Spleen (tissue), 11 donors: ENCODE measurements at regions not wholly inside any gene's neighbourhood (a gene's known extent, or its start where the extent isn't known, plus 50 kb on each side); places are given as distances from the start of the nearest gene placed in this dataset.

Experiments used
- DNase-seq: peaks from one replicate; pipeline ENCODE4 v3.0.0-alpha.2; 2020
- H3K27ac ChIP-seq, 8 donors: fragments of 200-600 bp; sonication (generic) in 7 of 8; 1 replicate in 4 of 8; 2 replicates in 4 of 8; pipeline versions ENCODE4 v1.5.0 to v1.8.0; 2016 to 2021; ENCODE audit warnings: inconsistent platforms in 4 of 8, mild to moderate bottlenecking in 4 of 8, moderate library complexity in 1 of 8
- H3K27me3 ChIP-seq, 7 donors: fragments of 200-600 bp; sonication (generic) in 6 of 7; replicated peaks in 1 of 7; 1 replicate in 4 of 7; 2 replicates in 3 of 7; pipeline versions ENCODE4 v1.5.0 to v1.8.0; 2016 to 2021; ENCODE audit warnings: inconsistent platforms in 3 of 7, mild to moderate bottlenecking in 1 of 7
- H3K36me3 ChIP-seq, 6 donors: fragments of 200-600 bp; sonication (generic) in 5 of 6; 1 replicate in 4 of 6; 2 replicates in 2 of 6; pipeline versions ENCODE4 v1.5.0 to v1.8.0; 2016 to 2021; ENCODE audit warnings: inconsistent platforms in 2 of 6
- H3K4me1 ChIP-seq, 6 donors: fragments of 200-600 bp; sonication (generic) in 5 of 6; 1 replicate in 3 of 6; 2 replicates in 3 of 6; pipeline versions ENCODE4 v1.5.0 to v1.8.0; 2016 to 2021; ENCODE audit warnings: inconsistent platforms in 3 of 6
- H3K4me3 ChIP-seq, 8 donors: fragments of 200-600 bp; sonication (generic) in 7 of 8; 1 replicate in 4 of 8; 2 replicates in 4 of 8; pipeline versions ENCODE4 v1.5.0 to v1.8.0; 2016 to 2021; ENCODE audit warnings: inconsistent platforms in 4 of 8, mild to moderate bottlenecking in 4 of 8, moderate library complexity in 2 of 8
- H3K9me3 ChIP-seq, 8 donors: fragments of 200-600 bp; sonication (generic) in 7 of 8; 1 replicate in 4 of 8; 2 replicates in 4 of 8; pipeline versions ENCODE4 v1.5.0 to v1.8.0; 2016 to 2021; ENCODE audit warnings: inconsistent platforms in 4 of 8
- CTCF ChIP-seq, 11 experiments: fragments of 200-600 bp in 7 of 11; fragments of 450-650 bp in 4 of 11; sonication (generic) in 4 of 11; IDR thresholded peaks in 8 of 11; conservative IDR thresholded peaks in 3 of 11; 1 replicate in 7 of 11; 2 replicates in 4 of 11; pipeline versions ENCODE4 v1.4.0 to v1.8.0; 2016 to 2021; ENCODE audit warnings: antibody characterized with exemption in 11 of 11, inconsistent platforms in 4 of 11, mild to moderate bottlenecking in 1 of 11
- POLR2A ChIP-seq, 3 donors: fragments of 450-650 bp; IDR thresholded peaks; one replicate each; pipeline ENCODE4 v1.5.1; 2017; ENCODE audit warnings: antibody characterized with exemption in 3 of 3, mild to moderate bottlenecking in 1 of 3
- POLR2AphosphoS5 ChIP-seq, 3 donors: sonication (generic); formaldehyde crosslinking; IDR thresholded peaks; one replicate each; pipeline ENCODE4 v1.5.1; 2017; ENCODE audit warnings: antibody characterized with exemption in 3 of 3
- WGBS, 5 donors: extraction: QIAGEN DNeasy Blood & Tissue Kit in 3 of 5; methylation state at CpG; one replicate each; pipeline versions ENCODE4 v1.1.5 to v1.1.7; 2013 to 2018; 5-methylcytosine and 5-hydroxymethylcytosine counted together
- intact Hi-C: fragments of 100-400 bp; cut with DNase I; formaldehyde crosslinking; loops from one replicate; pipeline ENCODE4 v1.15.0; 2023; ENCODE audit warnings: low total_unique reads
- donor health status: healthy with polysubstance abuse.
- donor health status: DM: no; HTN: no; CAD: no; lungs with moderate emphysema.
- donor health status: DM: no; HTN: no; CAD: no.
- donor health status: Bipolar disorder and iron deficiency.
- donor health status: healthy.
- donor health status: DM: no; HTN: no; CAD: no.
- donor health status: DM: yes; HTN: yes; CAD: no.

GRCh38 chr13:59497621-59498247 lies 666.0 kb downstream of the DIAPH3 start:
- intact Hi-C loops: no loop called here
- peak overlapping the region in 7 of 8 donors; percentile 32 to 72 (median 59) for H3K27ac ChIP-seq
- TF ChIP-seq POLR2A (IDR thresholded peaks at IDR 0.05) (no peak), CTCF (IDR thresholded peaks at IDR 0.05 in 8 of 11, conservative IDR thresholded peaks at IDR 0.05 in 3 of 11) (no peak), POLR2AphosphoS5 (IDR thresholded peaks at IDR 0.05) (no peak)
- peaks cover 0 to 21% (median 7%) of the 10 kb centered on the region in 6 donors for H3K4me1 ChIP-seq
- no peak for DNase-seq
- H3K9me3 ChIP-seq: peaks cover 0 to 3% (median 0%) of the 10 kb centered on the region in 8 donors
- H3K4me3 ChIP-seq: no peak overlapping the region
- no peaks in the 10 kb centered on the region for H3K36me3 ChIP-seq
- 67 to 80% (median 73%) methylated on average over 4 of the region's 4 CpGs for WGBS, 5 donors
- H3K27me3 ChIP-seq: no peaks in the 10 kb centered on the region

DNA sequence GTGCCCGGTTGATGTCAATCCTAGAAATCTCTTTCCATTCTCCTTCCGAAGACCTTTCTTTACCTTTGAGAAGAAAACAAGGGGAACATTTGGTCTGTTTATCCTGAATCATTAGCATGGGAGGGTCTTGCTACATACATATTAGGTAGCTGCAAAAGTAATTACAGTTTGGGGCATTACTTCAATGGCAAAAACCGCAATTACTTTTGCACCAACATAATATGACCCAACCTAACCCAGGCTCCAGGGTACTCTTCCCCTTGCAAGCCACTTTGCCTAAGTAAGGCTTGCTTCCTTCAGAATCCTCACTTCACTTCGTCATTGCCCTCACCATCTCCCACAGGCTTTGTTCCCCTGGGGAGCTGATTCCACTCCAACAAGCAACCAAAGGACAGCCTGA lies 662.7 kb downstream of the DIAPH3 start:
- WGBS, 5 donors: 84 to 93% (median 87%) methylated on average over 4 of the region's 4 CpGs
- H3K4me3 ChIP-seq: no peak overlapping the region
- H3K27ac ChIP-seq: no peak overlapping the region
- peaks cover 0 to 3% (median 0%) of the 10 kb centered on the region in 8 donors for H3K9me3 ChIP-seq
- H3K36me3 ChIP-seq: no peaks in the 10 kb centered on the region
- no peaks in the 10 kb centered on the region for H3K27me3 ChIP-seq
- TF ChIP-seq POLR2AphosphoS5 (IDR thresholded peaks at IDR 0.05) (no peak), POLR2A (IDR thresholded peaks at IDR 0.05) (no peak), CTCF (IDR thresholded peaks at IDR 0.05 in 8 of 11, conservative IDR thresholded peaks at IDR 0.05 in 3 of 11) (no peak)
- no peak for DNase-seq
- intact Hi-C loops: no loop called here
- H3K4me1 ChIP-seq: peaks cover 0 to 4% (median 0%) of the 10 kb centered on the region in 6 donors

DNA sequence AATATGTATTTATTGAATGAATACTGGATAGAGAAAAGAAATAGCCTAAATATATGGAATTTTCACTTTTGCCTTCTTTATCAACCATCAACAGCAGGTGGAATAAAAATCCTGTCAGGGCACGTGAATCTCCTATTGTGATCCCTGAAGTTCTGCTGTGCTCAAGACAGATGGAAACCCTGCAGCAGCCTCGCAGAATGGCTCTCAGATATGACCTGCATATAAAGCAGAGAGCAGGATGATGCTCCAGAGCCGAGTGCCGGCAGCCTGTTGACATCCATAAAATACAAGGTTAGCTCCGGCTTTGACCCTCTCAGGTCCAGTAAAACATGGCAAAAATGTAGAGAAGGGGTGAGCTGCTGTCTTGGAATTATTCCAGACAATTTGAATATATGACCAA lies 659.3 kb downstream of the DIAPH3 start:
- H3K9me3 ChIP-seq: no peaks in the 10 kb centered on the region
- intact Hi-C loops: no loop called here
- no peaks in the 10 kb centered on the region for H3K27me3 ChIP-seq
- no peaks in the 10 kb centered on the region for H3K36me3 ChIP-seq
- 84 to 92% (median 86%) methylated on average over 5 of the region's 5 CpGs for WGBS, 5 donors
- H3K4me1 ChIP-seq: no peaks in the 10 kb centered on the region
- DNase-seq: no peak
- H3K27ac ChIP-seq: no peak overlapping the region
- no peak overlapping the region for H3K4me3 ChIP-seq
- TF ChIP-seq CTCF (IDR thresholded peaks at IDR 0.05 in 8 of 11, conservative IDR thresholded peaks at IDR 0.05 in 3 of 11): no peak
- no peak for TF ChIP-seq POLR2A (IDR thresholded peaks at IDR 0.05)
- no peak for TF ChIP-seq POLR2AphosphoS5 (IDR thresholded peaks at IDR 0.05)

DNA sequence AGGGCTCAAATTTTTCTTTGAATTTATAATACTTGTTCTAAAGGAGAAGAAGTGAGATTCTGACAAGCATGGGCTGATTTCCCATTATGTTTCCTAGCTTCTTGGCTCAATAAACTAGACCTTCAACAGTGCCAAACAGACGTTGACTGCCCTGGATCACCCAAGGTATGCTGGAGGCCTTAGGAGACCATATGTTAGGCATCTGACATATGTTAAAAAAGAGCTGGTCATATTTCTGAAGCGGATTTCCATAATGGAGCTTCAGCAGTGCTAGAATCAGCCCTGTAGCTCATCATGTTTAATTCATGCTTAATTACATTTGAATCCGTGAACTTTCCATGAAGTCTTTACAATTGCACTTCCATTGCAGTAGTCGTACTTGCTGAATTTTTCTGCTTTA lies 653.3 kb downstream of the DIAPH3 start:
- no peaks in the 10 kb centered on the region for H3K4me1 ChIP-seq
- no peak overlapping the region for H3K27ac ChIP-seq
- H3K4me3 ChIP-seq: no peak overlapping the region
- TF ChIP-seq POLR2AphosphoS5 (IDR thresholded peaks at IDR 0.05) (no peak), POLR2A (IDR thresholded peaks at IDR 0.05) (no peak), CTCF (IDR thresholded peaks at IDR 0.05 in 8 of 11, conservative IDR thresholded peaks at IDR 0.05 in 3 of 11) (no peak)
- H3K27me3 ChIP-seq: no peaks in the 10 kb centered on the region
- H3K9me3 ChIP-seq: no peaks in the 10 kb centered on the region
- H3K36me3 ChIP-seq: no peaks in the 10 kb centered on the region
- 83 to 91% (median 88%) methylated on average over 4 of the region's 4 CpGs for WGBS, 5 donors
- intact Hi-C loops: no loop called here
- no peak for DNase-seq
